ENCODE measurements at regions not wholly inside any gene's neighbourhood (a gene's known extent, or its start where the extent isn't known, plus 50 kb on each side); places are given as distances from the start of the nearest gene placed in this dataset.

GRCh38 chr16:85310868-85311585, 198.8 kb upstream of the CIBAR2 start:
- no peak overlapping the region for H3K27ac ChIP-seq
- TF ChIP-seq ZFX (IDR thresholded peaks at IDR 0.05), result no peak
- TF ChIP-seq, protein P1, sequence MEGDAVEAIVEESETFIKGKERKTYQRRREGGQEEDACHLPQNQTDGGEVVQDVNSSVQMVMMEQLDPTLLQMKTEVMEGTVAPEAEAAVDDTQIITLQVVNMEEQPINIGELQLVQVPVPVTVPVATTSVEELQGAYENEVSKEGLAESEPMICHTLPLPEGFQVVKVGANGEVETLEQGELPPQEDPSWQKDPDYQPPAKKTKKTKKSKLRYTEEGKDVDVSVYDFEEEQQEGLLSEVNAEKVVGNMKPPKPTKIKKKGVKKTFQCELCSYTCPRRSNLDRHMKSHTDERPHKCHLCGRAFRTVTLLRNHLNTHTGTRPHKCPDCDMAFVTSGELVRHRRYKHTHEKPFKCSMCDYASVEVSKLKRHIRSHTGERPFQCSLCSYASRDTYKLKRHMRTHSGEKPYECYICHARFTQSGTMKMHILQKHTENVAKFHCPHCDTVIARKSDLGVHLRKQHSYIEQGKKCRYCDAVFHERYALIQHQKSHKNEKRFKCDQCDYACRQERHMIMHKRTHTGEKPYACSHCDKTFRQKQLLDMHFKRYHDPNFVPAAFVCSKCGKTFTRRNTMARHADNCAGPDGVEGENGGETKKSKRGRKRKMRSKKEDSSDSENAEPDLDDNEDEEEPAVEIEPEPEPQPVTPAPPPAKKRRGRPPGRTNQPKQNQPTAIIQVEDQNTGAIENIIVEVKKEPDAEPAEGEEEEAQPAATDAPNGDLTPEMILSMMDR (conservative IDR thresholded peaks at IDR 0.05), result no peak

- no peak overlapping the region for H3K27ac ChIP-seq
- TF ChIP-seq, protein P1 (conservative IDR thresholded peaks at IDR 0.05), result no peak
- TF ChIP-seq ZFX (IDR thresholded peaks at IDR 0.05), result no peak
Measured at GRCh38 chr16:85311741-85312140, 199.5 kb upstream of the CIBAR2 start.

GRCh38 chr16:85312174-85312573, 199.9 kb upstream of the CIBAR2 start:
- no peak overlapping the region for H3K27ac ChIP-seq

GRCh38 chr16:85312642-85313525, 200.6 kb upstream of the CIBAR2 start:
- TF ChIP-seq, protein P1 (conservative IDR thresholded peaks at IDR 0.05), result no peak
- no peak for TF ChIP-seq ZFX (IDR thresholded peaks at IDR 0.05)
- no peak overlapping the region for H3K27ac ChIP-seq

More at GRCh38 chr16:85312174-85312573, 199.9 kb upstream of the CIBAR2 start:
- TF ChIP-seq, protein P1 (conservative IDR thresholded peaks at IDR 0.05), result no peak
- no peak for TF ChIP-seq ZFX (IDR thresholded peaks at IDR 0.05)

DNA sequence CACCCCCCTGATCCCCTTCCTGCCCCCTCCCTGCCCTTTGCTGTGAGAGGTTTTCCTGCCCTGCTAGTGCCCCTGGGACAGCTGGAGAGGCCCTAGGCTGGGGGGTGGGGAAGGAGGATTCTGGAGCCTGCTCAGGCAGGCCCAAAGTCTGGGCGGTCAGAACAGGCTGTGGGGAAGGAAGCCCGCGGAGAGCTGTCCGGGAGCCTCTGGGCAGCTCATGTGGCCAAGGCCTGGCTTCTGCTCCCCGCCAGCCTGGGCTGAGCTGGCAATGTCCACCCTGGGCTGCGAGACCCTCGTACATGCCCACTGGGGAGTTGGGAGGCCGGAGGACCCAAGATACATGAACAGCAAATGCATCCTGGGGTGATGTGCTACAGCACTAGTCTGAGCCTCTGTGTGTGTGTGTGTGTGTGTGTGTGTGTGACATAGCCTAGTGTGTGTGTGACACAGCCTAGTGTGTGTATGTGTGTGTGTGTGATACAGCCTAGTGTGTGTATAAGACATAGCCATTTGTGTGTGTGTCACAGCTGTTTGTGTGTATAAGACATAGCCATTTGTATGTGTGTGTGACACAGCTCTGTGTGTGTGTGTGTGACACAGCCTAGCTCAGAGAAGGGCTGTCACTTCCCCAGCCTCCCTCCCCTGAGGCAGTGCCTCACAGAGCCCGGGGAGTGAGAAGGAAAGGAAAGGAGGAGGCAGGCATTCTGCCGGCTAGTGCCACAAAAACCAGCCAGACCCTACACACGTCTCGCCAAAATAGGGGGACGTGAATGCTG, 201.4 kb upstream of the CIBAR2 start:
- no peak overlapping the region for H3K27ac ChIP-seq
- no peak for TF ChIP-seq ZFX (IDR thresholded peaks at IDR 0.05)
- TF ChIP-seq, protein P1 (conservative IDR thresholded peaks at IDR 0.05), result no peak

GRCh38 chr16:85314512-85314971, 202.3 kb upstream of the CIBAR2 start:
- no peak overlapping the region for H3K27ac ChIP-seq
- TF ChIP-seq ZFX (IDR thresholded peaks at IDR 0.05), result no peak
- TF ChIP-seq, protein P1 (conservative IDR thresholded peaks at IDR 0.05), result no peak

Measured in C4-2B (cell line).